HG03521 (cell line): ENCODE measurements at regions not wholly inside any gene's neighbourhood (a gene's known extent, or its start where the extent isn't known, plus 50 kb on each side); places are given as distances from the start of the nearest gene placed in this dataset.
"Not testable (repeated sequence)": the region's sequence is repeated elsewhere in the genome, so short reads cannot be mapped to it uniquely, and the experiment has no call there.

Experiments used
- ATAC-seq: cut with Tn5 transposase; IDR thresholded peaks from one replicate; pipeline ENCODE4 v1.9.1; 2021; ENCODE audit warnings: mild to moderate bottlenecking, moderate library complexity; ENCODE audit not compliant: unreplicated experiment

DNA sequence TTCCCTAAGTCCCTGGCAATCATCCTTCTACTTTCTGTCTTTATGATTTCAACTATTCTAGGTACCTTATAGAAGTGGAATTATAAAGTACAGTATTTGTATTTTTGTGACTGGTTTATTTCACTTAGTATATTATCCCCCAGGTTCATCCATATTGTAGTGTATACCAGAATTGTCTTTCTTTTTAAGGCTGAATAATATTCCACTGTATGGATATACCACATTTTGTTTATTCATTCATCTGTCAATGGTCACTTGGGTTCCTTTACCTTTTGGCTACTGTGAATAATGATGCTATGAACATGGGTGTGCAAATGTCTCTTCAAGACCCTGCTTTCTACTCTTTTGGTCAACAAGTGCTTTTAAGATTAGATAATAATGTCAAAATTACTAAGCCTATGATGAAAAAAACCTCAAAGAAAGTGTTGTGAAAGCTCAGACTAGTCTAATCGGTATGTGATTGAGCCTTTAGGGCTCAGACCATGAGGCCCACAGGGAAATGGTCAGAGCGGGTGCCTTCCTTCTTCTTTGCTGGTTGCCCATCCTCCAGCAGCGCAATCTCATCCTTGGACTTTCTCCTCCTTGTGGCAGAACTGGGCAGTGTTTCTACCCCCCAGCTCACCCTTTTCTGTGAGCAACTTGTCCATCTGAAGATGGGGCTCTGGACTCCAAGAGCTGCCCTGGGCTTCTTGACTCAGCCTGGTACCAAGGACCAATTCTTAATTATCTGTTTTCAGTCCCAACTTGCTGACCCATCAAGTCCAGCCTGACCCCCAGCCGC, 105.4 kb downstream of the TTC8 start:
- no peak for ATAC-seq

DNA sequence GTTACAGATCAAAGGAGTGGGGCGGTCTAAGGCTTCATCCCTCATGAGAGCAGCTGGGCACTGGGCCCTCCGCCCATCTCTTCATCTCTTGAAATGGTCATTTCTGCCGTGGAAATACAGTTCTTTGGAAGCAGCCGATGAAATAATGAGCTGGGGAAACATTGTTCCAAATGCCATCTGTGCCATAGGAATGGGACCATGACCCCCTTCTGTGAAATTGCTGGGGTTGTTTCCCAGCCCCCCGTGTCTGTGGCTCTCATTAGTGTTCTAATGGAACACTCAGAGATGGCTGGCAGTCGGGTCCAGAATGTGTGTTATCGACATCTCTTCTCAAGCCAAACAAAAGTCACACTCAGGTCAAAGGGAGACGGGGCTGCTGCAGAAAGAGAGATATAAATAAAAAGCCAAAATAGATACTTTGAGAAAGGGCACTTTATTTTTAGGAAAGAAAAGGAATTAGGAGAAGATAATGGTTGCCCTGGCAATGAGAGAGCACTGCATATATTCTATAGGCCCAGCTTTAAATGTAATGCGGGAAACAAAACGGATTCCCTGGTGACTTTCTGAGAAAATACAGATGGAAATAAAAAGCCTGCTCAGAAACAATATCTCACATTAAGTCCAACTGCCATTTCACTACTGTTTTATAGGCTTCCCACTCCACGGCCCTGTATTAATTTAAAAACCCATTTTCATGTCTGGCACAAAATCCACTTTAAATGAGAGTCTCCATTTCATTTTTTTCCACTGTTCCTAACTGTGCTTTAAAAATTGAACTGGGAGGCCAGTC, 107.1 kb downstream of the TTC8 start:
- ATAC-seq, result no peak

DNA sequence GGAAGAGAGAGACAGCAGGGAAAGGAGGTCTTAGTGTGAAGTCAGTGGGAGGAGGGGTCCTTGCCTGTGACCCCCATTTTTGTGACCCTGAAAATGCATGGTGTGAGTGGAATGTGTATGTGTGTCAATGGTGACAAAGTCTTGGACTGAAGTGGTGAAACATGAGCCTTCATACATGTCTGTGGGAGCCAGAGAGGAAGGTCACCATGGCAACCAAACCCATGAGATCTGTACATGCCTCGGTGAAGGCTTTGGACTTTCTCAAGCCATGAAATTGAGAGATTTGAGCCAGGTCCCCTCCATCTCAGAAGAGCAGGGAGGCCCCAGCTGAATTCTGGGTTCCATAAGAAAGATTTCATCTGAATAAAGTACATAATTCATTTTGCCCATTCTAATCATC, 108.7 kb downstream of the TTC8 start:
- ATAC-seq, result no peak

DNA sequence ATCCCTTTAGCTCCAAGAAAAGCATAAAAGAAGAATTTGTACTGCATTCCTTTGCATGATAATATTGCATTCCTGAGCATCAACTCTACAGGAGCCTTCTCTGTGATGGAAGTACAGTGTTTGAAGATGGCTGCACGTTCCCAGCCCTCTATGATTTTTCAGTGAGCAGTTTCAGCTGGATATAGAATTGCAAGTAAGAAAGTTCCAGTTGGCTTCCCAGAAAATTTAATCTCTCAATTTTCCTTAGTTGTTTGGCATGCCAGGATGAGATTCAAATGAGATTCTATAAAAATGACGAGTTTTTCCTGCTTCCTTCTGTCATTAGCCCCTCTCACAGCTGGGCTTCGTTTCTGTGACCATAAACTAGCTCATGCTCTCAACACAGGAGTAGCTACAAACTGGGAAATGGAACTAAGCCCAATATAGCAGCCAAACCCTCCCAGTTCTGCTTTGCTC, 109.9 kb downstream of the TTC8 start:
- no peak for ATAC-seq

DNA sequence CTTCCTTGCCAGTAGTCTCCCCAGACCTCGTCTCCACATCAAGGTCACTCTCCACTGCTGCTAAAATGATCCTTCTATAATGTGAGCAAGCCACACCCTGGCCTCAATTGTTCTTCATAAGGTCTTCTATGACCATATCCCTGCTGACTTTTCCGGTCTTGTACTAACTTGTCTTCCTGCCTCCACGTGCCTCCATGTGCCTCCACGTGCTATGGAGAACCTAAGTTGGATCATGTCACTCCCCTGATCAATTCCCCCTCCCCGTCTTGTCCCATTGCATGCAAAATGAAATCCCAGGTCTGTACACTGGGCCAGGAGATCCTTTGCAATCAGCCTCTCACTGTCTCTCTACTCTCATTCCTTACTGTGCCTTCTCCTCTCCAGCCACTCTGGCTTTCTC, 110.6 kb downstream of the TTC8 start:
- ATAC-seq, result no peak

DNA sequence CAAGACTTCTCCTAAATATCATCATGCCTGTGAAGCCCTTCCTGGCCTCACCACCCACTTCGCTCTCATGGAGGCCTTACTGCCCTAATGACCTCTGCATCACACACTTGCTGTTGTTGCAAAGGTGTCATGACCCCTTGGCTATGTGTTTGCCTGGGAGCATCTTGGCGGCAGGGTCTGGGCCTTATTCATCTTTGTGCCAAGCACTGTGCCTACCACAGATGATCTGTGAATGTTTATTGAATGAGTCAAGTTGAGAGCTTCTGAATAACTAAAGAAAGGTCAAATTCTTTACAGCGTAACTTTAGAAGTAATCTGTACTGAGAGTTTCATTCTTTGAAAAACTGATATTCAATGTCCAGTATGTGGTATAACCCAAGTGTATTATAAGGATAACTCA, 113.3 kb downstream of the TTC8 start:
- no peak for ATAC-seq

DNA sequence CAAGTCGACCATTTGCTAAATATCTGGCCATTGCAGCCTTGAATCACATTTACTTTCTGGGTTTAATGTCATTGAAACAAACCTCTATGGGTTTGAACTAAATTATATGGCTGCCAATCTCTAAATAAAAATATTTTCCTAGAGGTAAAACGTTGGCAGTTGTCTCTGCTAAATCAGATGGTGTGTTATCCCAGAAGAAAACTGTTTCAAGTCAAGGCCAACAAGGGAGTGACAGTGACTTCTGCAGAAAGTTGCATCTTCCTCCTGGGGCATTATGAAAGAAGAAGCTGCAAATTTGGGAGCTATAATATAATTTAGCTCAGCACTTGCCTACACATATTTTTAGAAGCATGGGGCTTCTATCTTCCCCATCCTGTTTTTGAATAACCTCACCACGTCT, 116.2 kb downstream of the TTC8 start:
- ATAC-seq, result no peak

DNA sequence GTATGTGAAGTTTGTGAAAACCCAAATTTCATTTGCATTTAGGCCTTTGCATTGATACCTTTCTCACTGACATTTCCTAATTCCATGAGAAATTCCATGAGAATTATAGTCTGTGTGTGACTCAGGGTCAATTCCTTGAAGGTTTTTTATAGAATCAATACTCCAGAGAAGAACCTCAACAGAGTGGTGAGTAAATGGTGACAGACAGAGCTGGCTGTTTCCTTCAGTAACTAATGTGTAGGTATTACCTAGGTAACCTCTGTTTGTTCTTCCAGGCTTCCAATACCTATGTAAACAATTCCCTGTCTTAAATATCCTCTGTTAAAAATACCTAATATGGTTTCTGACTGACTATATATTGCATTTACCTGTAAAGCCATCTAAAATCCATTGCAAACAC, 117.0 kb downstream of the TTC8 start:
- no peak for ATAC-seq

DNA sequence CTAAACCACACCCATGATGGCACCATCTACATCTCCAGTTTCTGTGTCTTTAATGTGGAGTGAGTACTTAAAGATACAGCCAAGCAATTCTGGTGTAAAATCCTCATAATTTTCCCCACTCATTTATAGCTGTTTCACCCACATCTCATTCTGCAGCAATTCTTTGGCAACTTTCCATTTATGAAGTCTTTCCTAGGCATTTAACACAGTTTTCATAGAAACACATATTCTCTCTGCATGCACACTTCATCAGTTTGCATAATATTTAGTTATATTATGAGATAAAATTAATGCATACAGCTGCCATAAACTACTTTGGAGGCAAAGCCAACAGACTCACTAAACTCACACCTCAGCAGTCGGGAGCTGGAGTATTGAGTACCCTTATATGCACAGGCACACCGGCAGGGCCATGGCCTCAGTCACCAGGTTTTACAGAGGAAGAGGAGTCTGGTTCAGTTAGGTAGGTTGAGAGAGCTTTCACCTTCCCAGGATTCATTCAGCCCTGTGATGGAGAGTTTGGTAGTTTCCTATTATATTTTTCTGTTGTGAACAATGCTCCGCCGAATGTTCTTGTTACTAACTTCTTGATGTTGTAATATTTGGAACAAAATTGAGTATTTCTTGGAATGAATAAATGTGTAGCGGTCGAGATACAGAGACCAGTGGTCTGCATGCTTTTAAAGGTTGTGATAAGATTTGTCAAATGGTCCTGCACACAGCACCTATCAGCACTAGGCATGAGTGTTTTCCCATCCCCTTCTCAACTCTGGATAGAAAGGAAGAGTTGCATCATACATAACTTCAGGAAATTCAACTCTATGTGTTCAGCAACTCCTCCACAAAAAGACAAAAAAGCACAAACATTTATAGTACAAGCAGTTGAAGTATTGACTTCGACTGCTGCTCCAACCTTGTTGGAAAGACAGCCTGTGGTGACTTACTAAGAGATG, 123.5 kb downstream of the TTC8 start:
- no peak for ATAC-seq

DNA sequence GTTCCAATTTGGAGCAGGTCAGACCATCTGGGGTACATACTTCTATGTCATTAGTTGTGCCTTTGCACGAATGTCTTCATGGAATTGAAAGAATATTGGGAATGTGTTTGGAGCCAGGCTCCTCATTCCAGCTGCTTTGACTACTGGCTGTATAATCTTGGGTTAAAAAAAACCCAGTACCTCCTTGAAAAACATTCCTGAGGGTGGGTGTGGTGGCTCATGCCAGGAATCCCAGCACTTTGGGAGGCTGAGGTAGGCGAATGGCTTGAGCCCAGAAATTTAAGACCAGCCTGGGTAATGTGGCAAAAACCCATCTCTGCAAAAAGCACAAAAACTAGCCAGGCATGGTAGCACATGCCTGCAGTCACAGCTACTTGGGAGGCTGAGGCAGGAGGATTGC, 125.6 kb downstream of the TTC8 start:
- no peak for ATAC-seq

DNA sequence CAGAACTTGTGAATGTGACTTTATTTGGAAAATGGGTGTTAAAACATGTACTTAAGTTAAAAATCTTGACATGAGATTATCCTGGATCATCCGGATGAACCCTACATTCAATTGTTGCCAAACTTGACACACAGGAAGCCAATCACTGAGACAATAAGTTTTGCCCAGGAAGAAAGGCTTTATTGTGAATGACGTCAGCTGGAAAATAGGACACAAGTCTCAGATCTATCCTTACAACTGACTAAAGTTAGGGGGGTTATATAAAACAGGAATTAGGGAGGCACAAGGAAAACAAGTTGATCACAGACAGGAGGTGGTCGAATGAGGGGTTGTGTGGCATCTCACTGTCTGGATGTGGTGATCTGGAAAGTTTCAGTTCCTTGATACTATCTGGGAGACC, 126.9 kb downstream of the TTC8 start:
- no peak for ATAC-seq

DNA sequence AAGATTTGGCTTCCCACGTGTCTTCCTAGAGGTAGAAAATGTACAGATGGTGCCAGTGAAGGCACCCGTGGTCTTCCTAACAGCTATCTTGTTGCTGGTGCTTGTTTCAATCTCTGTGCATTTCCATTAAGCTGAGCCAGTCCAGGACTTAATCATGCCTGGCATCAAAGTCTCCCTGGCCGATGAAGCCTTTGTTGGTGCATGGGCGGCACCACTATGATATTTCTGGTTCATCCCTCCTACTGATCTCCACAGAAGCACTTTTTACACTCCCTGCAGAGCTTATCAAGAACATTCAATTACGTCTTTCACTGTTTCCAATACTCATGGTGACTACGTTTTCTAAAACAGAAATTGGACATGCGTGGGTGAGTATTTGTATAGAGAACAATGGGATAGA, 128.4 kb downstream of the TTC8 start:
- no peak for ATAC-seq

DNA sequence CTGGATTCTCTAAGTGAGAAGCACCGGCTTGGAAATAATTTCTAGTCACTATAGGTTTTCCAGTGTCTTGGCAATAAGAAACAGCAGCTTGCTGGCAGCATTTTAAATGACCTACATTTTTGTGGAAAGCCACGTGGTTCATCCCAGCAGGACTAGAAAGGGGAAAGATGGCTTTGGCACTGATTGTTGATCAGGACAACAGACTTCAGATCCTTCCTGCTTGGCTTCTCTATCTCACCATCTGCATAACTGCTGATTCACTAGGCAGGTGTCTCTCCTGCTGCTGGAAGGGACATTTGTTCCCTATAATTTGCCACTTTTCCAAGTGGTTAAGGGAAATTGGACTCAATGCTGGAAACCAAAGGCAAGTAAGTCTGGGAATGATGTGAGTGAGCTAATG, 131.0 kb downstream of the TTC8 start:
- no peak for ATAC-seq

DNA sequence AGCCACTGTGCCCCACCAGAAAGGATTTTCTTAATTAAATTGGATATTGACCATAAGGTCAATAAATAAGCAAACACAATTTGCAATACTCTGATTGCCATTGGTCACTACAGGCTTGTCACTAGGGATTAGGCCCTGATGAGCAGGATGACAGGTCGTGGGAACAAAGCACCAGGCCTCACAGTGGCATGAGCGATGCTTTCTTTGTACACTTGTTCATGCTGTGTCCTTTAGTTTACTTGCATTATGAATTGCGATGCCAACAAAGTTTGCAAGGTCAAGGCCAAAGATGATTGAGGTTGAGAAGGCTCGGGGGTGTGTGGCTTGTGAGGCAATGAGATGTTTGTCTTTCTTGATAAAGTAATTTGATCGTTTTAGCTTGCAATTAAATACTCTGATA, 136.0 kb downstream of the TTC8 start:
- no peak for ATAC-seq

DNA sequence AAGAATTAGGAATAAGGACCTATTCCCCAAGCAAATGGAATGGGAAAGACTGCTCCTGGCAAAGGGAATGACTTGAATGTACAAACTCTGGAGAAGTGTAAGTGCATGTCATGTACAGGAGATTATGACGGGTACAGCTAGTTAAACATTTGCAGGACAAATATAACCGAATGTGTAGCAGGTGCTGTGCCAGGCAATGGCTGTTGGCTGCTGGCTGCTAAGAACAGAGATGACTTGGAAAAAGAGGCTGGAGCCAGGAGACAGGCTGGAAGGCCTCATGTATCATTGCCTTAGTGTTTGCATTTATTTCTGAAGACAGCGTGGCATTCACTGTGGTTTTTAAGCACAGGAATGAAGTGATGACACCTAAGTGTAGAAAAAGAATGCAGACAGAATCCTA, 136.8 kb downstream of the TTC8 start:
- ATAC-seq, result no peak

DNA sequence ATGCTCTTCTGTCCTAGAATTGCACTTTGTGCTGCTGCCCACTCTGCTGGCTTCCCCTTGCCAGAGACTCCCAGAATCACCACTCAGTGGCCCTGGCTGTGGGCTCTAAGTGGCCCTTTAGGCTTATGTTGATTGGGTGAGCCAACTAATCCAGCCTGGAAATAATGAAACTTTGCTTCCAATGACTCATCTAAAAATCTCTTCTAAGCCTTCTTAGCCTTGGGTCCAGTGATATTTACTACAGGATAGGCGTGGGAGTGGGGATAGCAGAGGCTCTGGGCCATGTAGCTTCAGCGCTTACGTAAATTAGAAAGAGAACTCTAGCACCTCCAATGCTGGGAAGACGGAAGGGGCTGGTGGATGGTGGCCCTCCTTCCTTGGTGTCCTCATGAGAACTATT, 137.9 kb downstream of the TTC8 start:
- ATAC-seq, result no peak

DNA sequence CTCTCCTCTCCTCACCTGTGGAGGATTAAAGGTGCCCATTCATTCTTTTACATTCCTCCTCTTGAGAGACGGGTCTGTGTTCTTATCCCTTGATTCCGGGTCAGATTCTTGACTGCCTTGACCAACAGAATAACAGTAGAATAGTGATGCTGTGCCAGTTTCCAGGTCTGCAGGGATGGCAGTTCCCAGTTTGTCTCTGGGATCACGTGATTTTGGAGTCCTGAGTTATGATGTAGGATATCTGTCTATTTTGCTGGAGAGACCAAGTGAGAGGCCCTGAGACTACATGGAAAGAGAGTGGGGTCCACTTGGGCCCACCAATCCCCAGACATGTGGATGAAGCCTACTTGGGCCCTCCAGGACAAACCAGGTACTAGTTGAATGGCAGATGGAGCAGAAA, 142.8 kb downstream of the TTC8 start:
- ATAC-seq, result no peak

DNA sequence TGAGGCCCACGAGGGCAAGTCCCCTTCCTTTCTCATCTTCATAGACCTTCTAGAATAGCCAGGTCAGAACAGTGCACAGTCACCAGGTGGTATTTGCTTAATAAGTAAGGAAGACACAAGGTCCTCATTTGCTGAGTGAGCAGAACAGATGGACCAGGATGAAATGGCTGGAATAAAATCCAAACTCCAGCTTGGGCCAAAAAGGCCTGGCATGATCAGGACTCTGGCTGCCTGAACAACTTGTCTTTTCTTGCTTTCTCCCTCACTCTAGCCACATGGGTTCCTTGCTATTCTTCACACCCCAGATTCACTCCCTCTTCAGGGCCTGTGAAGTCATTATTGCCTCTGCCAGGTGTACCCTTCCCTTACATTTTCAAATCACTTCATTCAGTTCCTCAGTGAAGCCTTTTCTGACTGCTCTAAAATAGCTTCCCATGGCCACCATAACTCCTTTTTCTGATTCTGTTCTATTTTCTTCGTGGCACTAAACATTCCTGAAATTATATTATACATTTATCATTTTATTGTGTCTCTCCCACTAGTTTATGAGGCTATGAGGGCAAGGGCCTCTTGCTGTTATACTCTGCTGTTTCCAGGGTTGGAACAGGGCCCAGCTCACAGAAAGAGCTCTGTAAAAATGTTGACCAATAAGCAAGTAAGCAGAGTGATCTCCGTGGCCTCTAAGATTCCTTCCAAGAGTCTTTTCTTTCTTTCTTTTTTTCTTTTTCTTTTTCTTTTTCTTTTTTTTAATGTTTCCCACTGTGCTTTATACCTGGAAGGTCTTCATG, 150.8 kb downstream of the TTC8 start:
- ATAC-seq, result no peak

DNA sequence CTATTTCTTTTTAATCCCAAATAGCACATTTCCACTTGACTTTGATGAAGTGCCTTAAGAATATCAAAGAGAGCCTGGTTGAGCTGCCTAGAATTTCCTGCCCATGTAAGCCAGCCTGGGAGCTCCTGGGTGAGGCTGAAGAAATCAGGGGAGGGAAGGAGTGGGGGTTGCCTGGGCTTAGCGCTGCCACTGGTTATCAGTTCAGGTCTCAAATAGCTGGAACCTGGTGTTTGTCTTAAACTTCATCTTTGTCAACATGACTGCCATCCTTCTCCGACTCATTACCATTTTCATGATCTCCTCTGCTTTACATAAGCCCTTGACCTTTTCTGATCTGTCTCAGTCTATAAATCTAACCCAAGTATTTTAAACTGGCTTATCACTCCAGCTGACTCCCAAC, 151.5 kb downstream of the TTC8 start:
- ATAC-seq, result no peak

DNA sequence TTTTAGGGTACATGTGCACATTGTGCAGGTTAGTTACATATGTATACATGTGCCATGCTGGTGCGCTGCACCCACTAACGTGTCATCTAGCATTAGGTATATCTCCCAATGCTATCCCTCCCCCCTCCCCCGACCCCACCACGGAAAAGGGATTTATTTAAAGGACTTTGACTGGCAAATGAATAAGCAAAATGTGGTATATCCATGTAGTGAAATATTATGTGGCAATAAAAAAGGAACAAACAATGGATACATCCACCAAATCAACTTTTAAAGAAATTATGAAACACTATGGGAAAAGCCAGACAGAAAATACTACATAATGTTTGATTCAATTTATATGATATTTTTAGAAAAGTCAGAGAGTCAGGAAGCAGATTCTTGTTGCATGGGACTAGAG, 156.5 kb downstream of the TTC8 start:
- ATAC-seq, result not testable (repeated sequence)

DNA sequence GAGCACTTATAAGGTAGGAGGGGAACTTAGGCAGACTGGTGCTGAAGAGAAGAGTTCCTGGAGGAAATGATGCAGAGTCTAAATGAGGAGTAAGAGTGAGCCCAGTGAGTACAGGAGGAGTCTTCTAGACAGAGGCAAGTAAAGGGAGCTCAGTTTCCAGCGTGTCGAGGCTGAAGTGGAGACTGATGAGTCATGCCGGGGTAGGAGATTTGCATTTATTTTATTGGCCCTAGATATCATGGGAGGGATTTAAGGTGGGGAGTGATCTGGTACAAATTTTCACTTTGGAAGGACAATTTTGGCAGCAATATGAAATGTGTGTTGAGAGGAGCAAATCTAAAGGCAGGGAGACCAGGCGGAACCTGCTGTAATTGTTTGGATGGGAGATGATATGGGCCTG, 157.5 kb downstream of the TTC8 start:
- no peak for ATAC-seq
